GM23338 (cell line): ENCODE measurements at regions not wholly inside any gene's neighbourhood (a gene's known extent, or its start where the extent isn't known, plus 50 kb on each side); places are given as distances from the start of the nearest gene placed in this dataset.

Experiments
- ATAC-seq: fragments of 200-7000 bp; cut with Tn5 transposase; 3 replicates; pipeline ENCODE4 v1.9.1; 2020
- DNase-seq: peaks from one replicate; pipeline ENCODE4 v3.0.0-alpha.2; 2015; ENCODE audit warnings: low spot score
- H2AFZ ChIP-seq: fragments of 200-600 bp; sonication (generic); 2 replicates; pipeline ENCODE4 v1.8.0; 2016; ENCODE audit warnings: antibody characterized with exemption, mild to moderate bottlenecking, moderate library complexity
- H3F3A ChIP-seq: fragments of 200-600 bp; sonication (generic); replicated peaks from 2 replicates; pipeline ENCODE4 v1.8.0; 2017; ENCODE audit warnings: antibody characterized with exemption, mixed run types, low read depth
- H3K27ac ChIP-seq: fragments of 200-600 bp; sonication (generic); 2 replicates; pipeline ENCODE4 v1.6.1; 2016; ENCODE audit warnings: low read depth
- H3K27me3 ChIP-seq: fragments of 200-600 bp; sonication (generic); 2 replicates; pipeline ENCODE4 v1.8.0; 2016; ENCODE audit warnings: mild to moderate bottlenecking, mixed run types, moderate library complexity; ENCODE audit not compliant: insufficient read depth
- H3K36me3 ChIP-seq: fragments of 200-600 bp; sonication (generic); 2 replicates; pipeline ENCODE4 v1.8.0; 2016; ENCODE audit warnings: mild to moderate bottlenecking; ENCODE audit not compliant: insufficient read depth
- H3K4me1 ChIP-seq: fragments of 200-600 bp; sonication (generic); 2 replicates; pipeline ENCODE4 v1.8.0; 2016; ENCODE audit warnings: mild to moderate bottlenecking, moderate library complexity; ENCODE audit not compliant: insufficient read depth
- H3K4me2 ChIP-seq: fragments of 200-600 bp; sonication (generic); 2 replicates; pipeline ENCODE4 v1.7.1; 2017; ENCODE audit warnings: mixed run types
- H3K4me3 ChIP-seq: fragments of 200-600 bp; sonication (generic); 2 replicates; pipeline ENCODE4 v1.6.1; 2016; ENCODE audit warnings: mixed run types
- H3K79me2 ChIP-seq: fragments of 200-600 bp; sonication (generic); replicated peaks from 2 replicates; pipeline ENCODE4 v1.8.0; 2017; ENCODE audit warnings: mild to moderate bottlenecking; ENCODE audit not compliant: insufficient read depth
- H3K9me2 ChIP-seq: fragments of 200-600 bp; sonication (generic); 2 replicates; pipeline ENCODE4 v1.8.0; 2017; ENCODE audit not compliant: insufficient read depth
- H4K20me1 ChIP-seq: fragments of 200-600 bp; sonication (generic); replicated peaks from 2 replicates; pipeline ENCODE4 v1.8.0; 2017; ENCODE audit warnings: mild to moderate bottlenecking; ENCODE audit not compliant: insufficient read depth
- H3K27ac Mint-ChIP-seq: 2 replicates; pipeline ENCODE4 v1.8.0; 2020; ENCODE audit warnings: inconsistent platforms, mild to moderate bottlenecking, moderate library complexity, mixed read lengths
- H3K27me3 Mint-ChIP-seq: 3 replicates; pipeline ENCODE4 v1.8.0; 2022; ENCODE audit warnings: low read depth, mild to moderate bottlenecking, moderate library complexity, mixed read lengths, inconsistent platforms; ENCODE audit not compliant: insufficient read depth, poor library complexity
- H3K36me3 Mint-ChIP-seq: 3 replicates; pipeline ENCODE4 v1.8.0; 2021; ENCODE audit warnings: low read depth, mild to moderate bottlenecking, inconsistent platforms, moderate library complexity, mixed read lengths
- H3K4me1 Mint-ChIP-seq: 3 replicates; pipeline ENCODE4 v1.8.0; 2020; ENCODE audit warnings: mild to moderate bottlenecking, inconsistent platforms, mixed read lengths
- H3K4me3 Mint-ChIP-seq: 3 replicates; pipeline ENCODE4 v1.8.0; 2021; ENCODE audit warnings: moderate library complexity, mild to moderate bottlenecking, inconsistent platforms, mixed read lengths
- H3K9me3 Mint-ChIP-seq: 3 replicates; pipeline ENCODE4 v1.8.0; 2020; ENCODE audit warnings: moderate library complexity, mild to moderate bottlenecking, inconsistent platforms, mixed read lengths
- CTCF ChIP-seq, 2 experiments: fragments of 200-600 bp in 1 of 2; sonication (generic) in 1 of 2; conservative IDR thresholded peaks; 2 replicates each; pipeline versions ENCODE4 v1.5.1 to v1.6.1; 2016 to 2017; ENCODE audit warnings: antibody characterized with exemption in 2 of 2, low read depth in 2 of 2, mild to moderate bottlenecking in 2 of 2, moderate library complexity in 1 of 2
- REST ChIP-seq: IDR thresholded peaks from one replicate; pipeline ENCODE4 v1.6.1; 2018; ENCODE audit warnings: antibody characterized with exemption; ENCODE audit not compliant: unreplicated experiment
- STAT1 ChIP-seq: IDR thresholded peaks from one replicate; pipeline ENCODE4 v1.6.1; 2016; ENCODE audit warnings: antibody characterized with exemption; ENCODE audit not compliant: unreplicated experiment

- peaks cover 5% of the 10 kb centered on the region; the same call in 1 of the 2 replicates for H3K4me1 ChIP-seq
- H3K27me3 Mint-ChIP-seq, result no peaks in the 10 kb centered on the region
- ATAC-seq, result peak; percentile 86
- no peak overlapping the region for H3K4me3 Mint-ChIP-seq
- H3K9me3 Mint-ChIP-seq, result no peaks in the 10 kb centered on the region
- peaks cover 12% of the 10 kb centered on the region; the same call in 2 of the 3 replicates for H3K4me1 Mint-ChIP-seq
- no peaks in the 10 kb centered on the region for H3K36me3 ChIP-seq
- H2AFZ ChIP-seq, result no peak overlapping the region
- H4K20me1 ChIP-seq, result no peaks in the 10 kb centered on the region
- no peaks in the 10 kb centered on the region for H3K27me3 ChIP-seq
- no peaks in the 10 kb centered on the region for H3F3A ChIP-seq
- H3K27ac ChIP-seq, result no peak overlapping the region
- TF ChIP-seq CTCF (conservative IDR thresholded peaks at IDR 0.05; ENCODE audit: low read depth in 2 of 2) (peak; percentile 59 to 79), REST (no peak)
- H3K9me2 ChIP-seq, result no peaks in the 10 kb centered on the region
- no peaks in the 10 kb centered on the region for H3K79me2 ChIP-seq
- no peak overlapping the region for H3K27ac Mint-ChIP-seq
- no peaks in the 10 kb centered on the region for H3K36me3 Mint-ChIP-seq
- DNase-seq, result peak; percentile 70
- no peak overlapping the region for H3K4me3 ChIP-seq
- H3K4me2 ChIP-seq, result no peak overlapping the region
Measured at GRCh38 chr3:90091549-90091948, 984.1 kb downstream of the EPHA3 start.

GRCh38 chr3:90092994-90093393, 985.6 kb downstream of the EPHA3 start:
- peak; percentile 48 for DNase-seq
- TF ChIP-seq STAT1 (no peak), CTCF (conservative IDR thresholded peaks at IDR 0.05; ENCODE audit: low read depth in 2 of 2) (peak; percentile 54 to 81)

More at GRCh38 chr3:90092994-90093393, 985.6 kb downstream of the EPHA3 start:
- H3K27ac ChIP-seq, result no peak overlapping the region
- ATAC-seq, result no peak
- peaks cover 12% of the 10 kb centered on the region; the same call in 2 of the 3 replicates for H3K4me1 Mint-ChIP-seq
- no peaks in the 10 kb centered on the region for H3K9me2 ChIP-seq
- no peak overlapping the region; the same call in 1 of the 2 replicates for H3K27ac Mint-ChIP-seq
- no peak overlapping the region for H3K4me3 Mint-ChIP-seq
- no peaks in the 10 kb centered on the region for H3K27me3 ChIP-seq
- H3K4me3 ChIP-seq, result no peak overlapping the region
- no peak overlapping the region for H2AFZ ChIP-seq
- no peaks in the 10 kb centered on the region for H3K79me2 ChIP-seq
- H4K20me1 ChIP-seq, result no peaks in the 10 kb centered on the region
- no peaks in the 10 kb centered on the region for H3K9me3 Mint-ChIP-seq
- no peaks in the 10 kb centered on the region for H3K36me3 ChIP-seq
- H3K27me3 Mint-ChIP-seq, result no peaks in the 10 kb centered on the region
- H3K36me3 Mint-ChIP-seq, result no peaks in the 10 kb centered on the region
- H3K4me2 ChIP-seq, result no peak overlapping the region
- no peaks in the 10 kb centered on the region for H3F3A ChIP-seq
- H3K4me1 ChIP-seq, result no peaks in the 10 kb centered on the region
